Fibroblast of lung (primary cell): ENCODE measurements at regions not wholly inside any gene's neighbourhood (a gene's known extent, or its start where the extent isn't known, plus 50 kb on each side); places are given as distances from the start of the nearest gene placed in this dataset.
A peak's percentile ranks its signal among the peaks of the same experiment; 100 is the strongest.

ENCODE experiments used
- DNase-seq, 2 donors: peaks; one replicate each; pipeline versions ENCODE4 v3.0.0 to v3.0.0-alpha.2; 2010; ENCODE audit warnings: low read depth in 2 of 2
- H2AFZ ChIP-seq: 2 replicates; pipeline ENCODE4 v1.5.1; 2012; ENCODE audit warnings: low read length, control low read depth, inconsistent platforms
- H3K27ac ChIP-seq: 2 replicates; pipeline ENCODE4 v1.5.1; 2011; ENCODE audit warnings: low read length, control low read depth; ENCODE audit not compliant: insufficient read depth
- H3K27me3 ChIP-seq: 2 replicates; pipeline ENCODE4 v1.5.1; 2011; ENCODE audit warnings: mild to moderate bottlenecking, low read length; ENCODE audit not compliant: control insufficient read depth, insufficient read depth
- H3K36me3 ChIP-seq: 2 replicates; pipeline ENCODE4 v1.5.1; 2011; ENCODE audit warnings: low read length; ENCODE audit not compliant: control insufficient read depth, insufficient read depth
- H3K4me1 ChIP-seq: 2 replicates; pipeline ENCODE4 v1.5.1; 2011; ENCODE audit warnings: low read length; ENCODE audit not compliant: control insufficient read depth, insufficient read depth; ENCODE audit errors: extremely low read depth
- H3K4me2 ChIP-seq: 2 replicates; pipeline ENCODE4 v1.5.1; 2011; ENCODE audit warnings: low read length, control low read depth; ENCODE audit not compliant: insufficient read depth; ENCODE audit errors: extremely low read depth
- H3K4me3 ChIP-seq, 4 experiments: fragments of 200-600 bp in 1 of 4; sonication (generic) in 1 of 4; replicated peaks in 1 of 4; 2 replicates each; pipeline ENCODE4 v1.5.1; 2011 to 2016; ENCODE audit warnings: low read length in 4 of 4, low read depth in 3 of 4, mild to moderate bottlenecking in 3 of 4, control low read depth in 2 of 4, inconsistent platforms in 1 of 4, mixed read lengths in 1 of 4; ENCODE audit not compliant: insufficient read depth in 1 of 4; ENCODE audit errors: control extremely low read depth in 1 of 4
- H3K79me2 ChIP-seq: 2 replicates; pipeline ENCODE4 v1.5.1; 2012; ENCODE audit warnings: mild to moderate bottlenecking, low read length, inconsistent platforms; ENCODE audit not compliant: control insufficient read depth, insufficient read depth
- H3K9ac ChIP-seq: 2 replicates; pipeline ENCODE4 v1.5.1; 2011; ENCODE audit warnings: mild to moderate bottlenecking, low read length, control low read depth; ENCODE audit not compliant: insufficient read depth
- H3K9me3 ChIP-seq: 2 replicates; pipeline ENCODE4 v1.5.1; 2012; ENCODE audit warnings: low read depth, low read length; ENCODE audit not compliant: control insufficient read depth, insufficient read depth
- H4K20me1 ChIP-seq: 2 replicates; pipeline ENCODE4 v1.5.1; 2011; ENCODE audit warnings: low read length; ENCODE audit not compliant: control insufficient read depth, insufficient read depth; ENCODE audit errors: extremely low read depth
- CTCF ChIP-seq, 2 donors: IDR thresholded peaks in 1 of 2; conservative IDR thresholded peaks in 1 of 2; 1 replicate in 1 of 2; 2 replicates in 1 of 2; pipeline ENCODE4 v1.5.1; 2011 to 2012; ENCODE audit warnings: low read length in 2 of 2, control low read depth in 1 of 2, inconsistent platforms in 1 of 2, low read depth in 1 of 2, mild to moderate bottlenecking in 1 of 2
- EZH2 ChIP-seq: IDR thresholded peaks from 2 replicates; pipeline ENCODE4 v1.5.1; 2012; ENCODE audit warnings: low read length, control low read depth, mild to moderate bottlenecking; ENCODE audit errors: missing control alignments

- Histone ChIP-seq H4K20me1 (no peaks in the 10 kb centered on the region), H3K27ac (no peak overlapping the region), H3K4me3 (no peak overlapping the region), H3K9ac (no peak overlapping the region), H3K4me2 (no peak overlapping the region), H3K9me3 (no peaks in the 10 kb centered on the region), H3K4me1 (no peaks in the 10 kb centered on the region), H3K36me3 (no peaks in the 10 kb centered on the region), H3K79me2 (no peaks in the 10 kb centered on the region), H2AFZ (no peak overlapping the region), H3K27me3 (no peaks in the 10 kb centered on the region)
- TF ChIP-seq EZH2 (no peak), CTCF (conservative IDR thresholded peaks at IDR 0.05 in 1 of 2, IDR thresholded peaks at IDR 0.05 in 1 of 2; ENCODE audit: low read depth in 1 of 2, low read length in 2 of 2) (no peak)
- no peak for DNase-seq
Measured at GRCh38 chr6:140929121-140929520, 1203.6 kb upstream of the GJE1 start.

- Histone ChIP-seq H3K9me3 (no peaks in the 10 kb centered on the region), H3K4me2 (no peak overlapping the region), H3K9ac (no peak overlapping the region), H4K20me1 (no peaks in the 10 kb centered on the region), H3K36me3 (no peaks in the 10 kb centered on the region), H3K4me3 (no peak overlapping the region), H3K27ac (no peak overlapping the region), H3K4me1 (no peaks in the 10 kb centered on the region), H3K79me2 (no peaks in the 10 kb centered on the region), H2AFZ (no peak overlapping the region), H3K27me3 (no peaks in the 10 kb centered on the region)
- DNase-seq: no peak
- no peak for TF ChIP-seq EZH2
- no peak for TF ChIP-seq CTCF (conservative IDR thresholded peaks at IDR 0.05 in 1 of 2, IDR thresholded peaks at IDR 0.05 in 1 of 2; ENCODE audit: low read depth in 1 of 2, low read length in 2 of 2)
Measured at GRCh38 chr6:140923048-140923447, 1209.7 kb upstream of the GJE1 start.

- Histone ChIP-seq H3K4me3 (no peak overlapping the region), H3K79me2 (no peaks in the 10 kb centered on the region), H3K9ac (no peak overlapping the region), H3K9me3 (no peaks in the 10 kb centered on the region), H3K4me2 (no peak overlapping the region), H4K20me1 (no peaks in the 10 kb centered on the region), H2AFZ (peak overlapping the region; percentile 17), H3K27ac (no peak overlapping the region), H3K4me1 (no peaks in the 10 kb centered on the region), H3K36me3 (no peaks in the 10 kb centered on the region), H3K27me3 (no peaks in the 10 kb centered on the region)
- TF ChIP-seq EZH2 (no peak), CTCF (conservative IDR thresholded peaks at IDR 0.05 in 1 of 2, IDR thresholded peaks at IDR 0.05 in 1 of 2; ENCODE audit: low read depth in 1 of 2, low read length in 2 of 2) (peak; percentile 80 to 91)
- DNase-seq: peak; percentile 88 to 89
Measured at GRCh38 chr6:140921366-140922226, 1211.1 kb upstream of the GJE1 start.
